ENCODE measurements at regions not wholly inside any gene's neighbourhood (a gene's known extent, or its start where the extent isn't known, plus 50 kb on each side); places are given as distances from the start of the nearest gene placed in this dataset.

GRCh38 chr13:107117327-107118012 is 549.5 kb upstream of the ARGLU1 start:
- Histone ChIP-seq H3K36me3 (no peaks in the 10 kb centered on the region), H3K4me3 (ENCODE audit: low read depth, low read length) (no peak overlapping the region), H3K27ac (no peak overlapping the region), H3K27me3 (ENCODE audit: insufficient read depth, low read depth, severe bottlenecking) (peaks cover 9% of the 10 kb centered on the region), H3K9me3 (ENCODE audit: severe bottlenecking) (no peaks in the 10 kb centered on the region)
- no peak for DNase-seq
- no peak for TF ChIP-seq CTCF (IDR thresholded peaks at IDR 0.05; ENCODE audit: low read depth, low read length)

GRCh38 chr13:107113387-107113786 is 545.5 kb upstream of the ARGLU1 start:
- no peak for TF ChIP-seq CTCF (IDR thresholded peaks at IDR 0.05; ENCODE audit: low read depth, low read length)

GRCh38 chr13:107111248-107111647 is 543.3 kb upstream of the ARGLU1 start:
- no peaks in the 10 kb centered on the region for H3K36me3 ChIP-seq
- peaks cover 5% of the 10 kb centered on the region for H3K9me3 ChIP-seq (ENCODE audit: severe bottlenecking)
- H3K27ac ChIP-seq, result no peak overlapping the region
- H3K27me3 ChIP-seq (ENCODE audit: insufficient read depth, low read depth, severe bottlenecking), result peaks cover 4% of the 10 kb centered on the region
- no peak overlapping the region for H3K4me3 ChIP-seq (ENCODE audit: low read depth, low read length)
- no peak for DNase-seq
- TF ChIP-seq CTCF (IDR thresholded peaks at IDR 0.05; ENCODE audit: low read depth, low read length), result no peak

More at GRCh38 chr13:107113387-107113786, 545.5 kb upstream of the ARGLU1 start:
- H3K36me3 ChIP-seq, result no peaks in the 10 kb centered on the region
- no peak for DNase-seq
- no peak overlapping the region for H3K4me3 ChIP-seq (ENCODE audit: low read depth, low read length)
- peaks cover 6% of the 10 kb centered on the region for H3K27me3 ChIP-seq (ENCODE audit: insufficient read depth, low read depth, severe bottlenecking)
- peaks cover 5% of the 10 kb centered on the region for H3K9me3 ChIP-seq (ENCODE audit: severe bottlenecking)
- H3K27ac ChIP-seq, result no peak overlapping the region

- no peak overlapping the region for H3K4me3 ChIP-seq (ENCODE audit: low read depth, low read length)
- TF ChIP-seq CTCF (IDR thresholded peaks at IDR 0.05; ENCODE audit: low read depth, low read length), result no peak
- H3K36me3 ChIP-seq, result no peaks in the 10 kb centered on the region
- DNase-seq, result no peak
- no peak overlapping the region for H3K27ac ChIP-seq
- H3K27me3 ChIP-seq (ENCODE audit: insufficient read depth, low read depth, severe bottlenecking), result no peaks in the 10 kb centered on the region
- peaks cover 5% of the 10 kb centered on the region for H3K9me3 ChIP-seq (ENCODE audit: severe bottlenecking)
Measured at GRCh38 chr13:107104631-107105030, 536.7 kb upstream of the ARGLU1 start.

- Histone ChIP-seq H3K27ac (no peak overlapping the region), H3K27me3 (ENCODE audit: insufficient read depth, low read depth, severe bottlenecking) (peaks cover 3% of the 10 kb centered on the region), H3K36me3 (no peaks in the 10 kb centered on the region), H3K9me3 (ENCODE audit: severe bottlenecking) (no peaks in the 10 kb centered on the region), H3K4me3 (ENCODE audit: low read depth, low read length) (no peak overlapping the region)
- no peak for TF ChIP-seq CTCF (IDR thresholded peaks at IDR 0.05; ENCODE audit: low read depth, low read length)
- DNase-seq, result no peak
Measured at GRCh38 chr13:107102676-107103075, 534.7 kb upstream of the ARGLU1 start.

- H3K27ac ChIP-seq, result no peak overlapping the region
- no peak for DNase-seq
Measured at GRCh38 chr13:107099661-107100060, 531.7 kb upstream of the ARGLU1 start.

More at GRCh38 chr13:107099661-107100060, 531.7 kb upstream of the ARGLU1 start:
- peaks cover 5% of the 10 kb centered on the region for H3K27me3 ChIP-seq (ENCODE audit: insufficient read depth, low read depth, severe bottlenecking)
- H3K9me3 ChIP-seq (ENCODE audit: severe bottlenecking), result no peaks in the 10 kb centered on the region
- TF ChIP-seq CTCF (IDR thresholded peaks at IDR 0.05; ENCODE audit: low read depth, low read length), result no peak
- no peaks in the 10 kb centered on the region for H3K36me3 ChIP-seq
- H3K4me3 ChIP-seq (ENCODE audit: low read depth, low read length), result no peak overlapping the region

Data from WERI-Rb-1 (cell line).